Anterior cingulate cortex (tissue), 58 donors: ENCODE measurements at regions not wholly inside any gene's neighbourhood (a gene's known extent, or its start where the extent isn't known, plus 50 kb on each side); places are given as distances from the start of the nearest gene placed in this dataset.
"Not testable (repeated sequence)": the region's sequence is repeated elsewhere in the genome, so short reads cannot be mapped to it uniquely, and the experiment has no call there.

Experiments
- DNase-seq, 58 donors: peaks; one replicate each; lab custom pipeline; 2025; lab: John Stamatoyannopoulos, UW

- DNase-seq, result not testable (repeated sequence)
Observed at GRCh38 chr7:10786976-10787375, 186.7 kb upstream of the PHF14 start.

DNA sequence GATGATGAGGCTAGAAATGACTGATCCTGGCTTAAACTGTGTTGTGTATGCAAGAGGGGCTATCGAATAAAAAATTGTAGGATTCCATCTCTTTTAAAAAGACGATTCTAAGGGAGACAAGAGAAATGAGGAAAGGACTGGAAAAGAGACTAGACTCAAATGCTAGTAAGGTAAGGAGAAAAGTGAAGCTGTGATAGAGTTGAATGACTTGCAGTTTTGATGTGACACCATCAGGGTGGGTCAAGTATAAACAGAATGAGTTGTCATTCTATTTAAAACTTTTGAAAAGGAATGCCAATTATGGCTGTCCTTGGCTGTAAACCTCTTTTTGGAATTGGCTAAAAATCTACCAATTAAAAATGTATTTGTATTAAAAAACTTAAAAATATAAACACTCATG is 184.5 kb upstream of the PHF14 start:
- DNase-seq, result no peak

DNA sequence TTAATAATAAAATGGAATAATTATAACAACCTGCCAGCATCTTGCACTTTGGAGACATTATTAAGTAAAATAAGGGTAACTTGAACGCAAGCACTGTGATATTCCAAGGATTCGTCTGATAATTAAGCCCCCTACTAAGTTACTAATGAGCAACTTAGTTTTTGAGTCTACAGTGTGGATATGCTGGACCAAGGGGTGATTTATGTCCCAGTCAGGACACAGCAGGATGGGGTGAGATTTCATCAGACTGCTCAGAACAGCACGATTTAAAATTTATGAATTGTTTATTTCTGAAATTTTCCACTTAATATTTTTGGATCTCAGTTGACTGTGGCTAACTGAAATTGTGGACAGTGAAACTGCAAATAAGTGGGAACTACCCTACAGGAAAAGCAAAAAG is 182.8 kb upstream of the PHF14 start:
- no peak for DNase-seq

- no peak for DNase-seq
Observed at GRCh38 chr7:10793995-10794775, 179.5 kb upstream of the PHF14 start.

DNA sequence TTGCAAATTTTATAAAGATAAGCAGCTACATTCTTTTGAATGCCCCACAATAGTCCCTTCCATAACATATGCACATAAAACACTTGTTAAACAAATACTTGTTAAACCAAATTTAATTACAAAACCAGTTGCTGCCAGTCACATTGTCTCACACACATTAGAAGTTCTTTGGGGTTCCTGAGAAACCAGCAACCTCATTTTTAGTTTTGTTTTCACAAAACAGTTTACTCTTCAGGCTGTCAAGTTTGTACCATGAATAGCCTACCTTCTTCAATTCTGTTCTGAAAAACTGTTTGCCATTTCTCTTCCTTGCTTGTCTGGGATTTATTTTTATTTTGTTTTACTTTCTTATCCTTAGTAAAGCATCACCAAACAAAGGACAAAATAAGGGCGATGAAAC is 176.5 kb upstream of the PHF14 start:
- no peak for DNase-seq

DNA sequence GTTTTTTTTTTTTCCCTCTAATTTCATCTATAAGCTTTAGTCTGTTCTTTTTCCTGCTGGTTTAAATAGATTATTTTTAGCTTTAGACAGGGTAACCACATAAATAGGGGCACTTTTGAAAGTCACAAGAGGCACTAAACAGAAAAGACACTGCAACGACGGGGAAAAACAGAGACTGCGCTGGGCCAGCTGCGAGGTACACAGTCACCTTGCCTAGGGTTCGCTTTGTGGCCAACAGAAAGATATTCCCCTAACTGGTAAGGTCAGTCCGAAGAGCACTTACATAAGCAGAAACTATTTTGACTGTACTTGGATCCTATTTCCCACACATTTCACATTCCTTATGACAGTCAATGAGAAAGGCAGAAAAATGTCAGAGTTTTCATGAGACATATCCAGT is 175.6 kb upstream of the PHF14 start:
- DNase-seq, result no peak

DNA sequence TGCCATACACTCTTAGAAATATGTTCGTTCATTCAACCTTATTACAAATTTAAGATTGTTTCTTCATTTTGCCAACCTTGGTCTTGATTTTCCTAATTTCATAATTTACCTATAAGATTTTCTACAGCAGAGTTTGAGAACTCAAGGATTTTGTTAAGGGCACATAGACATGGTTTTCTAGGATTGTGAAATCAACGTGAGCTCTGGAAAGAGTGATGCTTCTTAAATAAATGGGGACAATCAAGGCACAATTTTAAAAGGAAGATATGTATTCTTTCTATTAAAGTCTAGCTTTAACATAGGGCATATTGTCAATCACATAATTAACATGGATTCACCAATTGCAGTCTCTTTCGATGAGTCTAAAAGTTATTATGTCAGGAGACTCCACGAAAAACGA is 174.2 kb upstream of the PHF14 start:
- no peak for DNase-seq

DNA sequence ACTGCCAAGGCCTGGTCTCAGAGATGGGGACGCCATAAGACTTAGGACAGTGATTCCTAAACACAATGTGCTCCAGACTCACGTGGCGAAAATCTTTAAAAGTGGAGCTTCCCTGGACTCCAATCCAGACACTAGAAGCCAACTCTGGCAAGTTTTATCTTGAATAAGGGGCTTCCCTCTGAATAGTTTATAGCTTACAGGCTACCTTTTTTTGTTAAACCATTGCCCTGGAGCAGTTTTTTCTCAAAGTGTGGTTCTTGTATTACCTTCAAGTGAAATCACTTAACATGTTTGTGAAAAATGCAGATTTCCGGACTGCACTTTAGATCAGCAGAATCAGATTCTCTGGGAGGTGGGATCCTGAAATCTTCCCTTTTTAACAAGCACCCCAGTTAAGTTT is 171.7 kb upstream of the PHF14 start:
- DNase-seq, result no peak

DNA sequence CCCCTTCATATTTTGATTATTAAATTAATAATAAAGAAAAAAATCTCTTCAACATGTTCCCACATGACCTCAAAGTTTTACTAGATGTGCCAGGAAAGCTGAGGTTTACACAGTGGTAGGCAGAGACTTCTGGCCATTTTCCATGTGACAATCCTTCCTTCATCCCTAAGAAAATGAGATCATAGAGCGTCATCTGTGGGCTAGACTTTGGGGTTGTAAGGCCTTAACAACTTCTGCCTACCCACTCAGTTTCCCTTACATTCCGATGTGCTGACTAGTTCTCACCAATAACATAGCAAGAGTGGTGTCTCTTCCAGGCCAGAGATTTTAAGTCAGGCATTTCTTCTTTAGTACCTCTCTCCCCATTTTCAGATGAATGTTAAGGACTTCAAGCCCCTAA is 171.1 kb upstream of the PHF14 start:
- no peak for DNase-seq

- DNase-seq, result no peak
Observed at GRCh38 chr7:10803720-10804119, 170.0 kb upstream of the PHF14 start.

- DNase-seq, result no peak
Observed at GRCh38 chr7:10804770-10805169, 168.9 kb upstream of the PHF14 start.

- DNase-seq, result no peak
Observed at GRCh38 chr7:10815546-10815945, 158.1 kb upstream of the PHF14 start.

DNA sequence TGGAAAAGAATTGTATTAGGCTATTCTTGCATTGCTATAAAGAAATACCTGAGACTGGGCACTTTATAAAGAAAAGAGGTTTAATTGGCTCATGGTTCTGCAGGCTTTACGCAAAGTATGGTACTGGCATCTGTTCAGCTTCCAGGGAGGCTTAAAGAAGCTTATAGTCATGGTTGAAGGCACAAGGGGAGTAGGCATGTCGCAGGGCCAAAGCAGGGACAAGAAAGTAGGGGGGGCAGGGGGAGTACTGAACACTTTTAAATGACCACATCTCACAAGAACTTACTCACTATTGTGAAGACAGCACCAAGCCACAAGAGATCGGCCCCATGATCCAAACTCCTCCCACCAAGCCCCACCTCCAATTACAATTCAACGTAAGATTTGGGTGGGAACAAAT is 152.5 kb upstream of the PHF14 start:
- DNase-seq, result no peak

DNA sequence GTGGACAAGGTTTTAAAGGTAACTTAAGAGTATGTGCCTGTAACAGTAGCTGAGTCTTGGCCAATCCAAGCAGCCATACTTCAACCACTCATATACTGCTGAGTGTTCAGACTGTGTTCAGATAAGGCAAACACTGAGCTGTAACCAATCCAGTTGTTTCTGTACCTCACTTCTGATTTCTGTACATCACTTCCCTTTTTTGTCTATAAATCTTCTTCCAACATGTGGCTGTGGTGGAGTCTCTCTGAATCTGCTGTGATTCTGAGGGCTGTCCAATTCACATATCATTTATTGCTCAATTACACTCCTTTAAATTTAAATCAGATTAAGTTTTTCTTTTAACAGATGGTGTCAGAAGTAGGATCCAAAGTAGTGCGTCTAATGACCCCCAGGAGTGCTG is 149.5 kb upstream of the PHF14 start:
- DNase-seq, result no peak

DNA sequence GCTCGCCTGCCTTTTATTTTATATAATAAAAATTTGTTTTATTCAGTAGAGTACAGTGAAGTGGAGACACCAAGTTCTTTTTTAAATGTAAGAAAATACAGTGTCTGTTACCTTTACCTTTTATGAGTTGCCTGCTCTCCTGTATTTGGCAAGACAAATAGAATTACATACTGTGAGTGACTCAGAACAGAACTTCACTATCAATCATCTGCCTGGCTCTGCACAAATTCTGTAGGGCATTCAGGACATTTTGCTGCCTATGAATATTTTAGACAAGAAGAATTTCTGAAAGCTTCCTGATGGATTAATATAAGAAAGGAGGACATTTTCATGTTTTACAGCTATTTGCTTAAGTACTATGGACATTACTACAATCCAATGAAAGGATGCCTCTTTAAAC is 135.4 kb upstream of the PHF14 start:
- no peak for DNase-seq

- DNase-seq, result no peak
Observed at GRCh38 chr7:10845225-10845624, 128.4 kb upstream of the PHF14 start.

DNA sequence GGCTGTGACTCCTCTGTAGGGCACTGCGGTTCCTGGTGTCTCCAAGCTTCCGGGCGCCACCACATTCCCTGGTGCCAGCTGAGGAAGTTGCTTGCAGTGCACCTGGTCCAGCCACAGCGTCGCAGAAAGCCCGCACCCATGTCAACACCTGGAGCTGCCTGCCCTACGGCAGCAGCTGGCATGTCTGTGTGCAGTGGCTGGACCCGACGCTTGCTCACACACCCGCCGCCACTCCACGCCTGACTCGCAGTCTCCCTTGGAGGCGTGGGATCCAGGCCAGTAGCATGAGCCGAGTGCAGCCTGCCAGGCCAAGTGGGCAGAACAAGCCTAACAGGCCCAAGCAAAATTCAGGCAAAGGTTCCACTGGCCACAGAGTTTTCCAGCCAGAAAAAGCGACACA is 118.1 kb upstream of the PHF14 start:
- DNase-seq, result peak in 1 of 58 donors; percentile 4

DNA sequence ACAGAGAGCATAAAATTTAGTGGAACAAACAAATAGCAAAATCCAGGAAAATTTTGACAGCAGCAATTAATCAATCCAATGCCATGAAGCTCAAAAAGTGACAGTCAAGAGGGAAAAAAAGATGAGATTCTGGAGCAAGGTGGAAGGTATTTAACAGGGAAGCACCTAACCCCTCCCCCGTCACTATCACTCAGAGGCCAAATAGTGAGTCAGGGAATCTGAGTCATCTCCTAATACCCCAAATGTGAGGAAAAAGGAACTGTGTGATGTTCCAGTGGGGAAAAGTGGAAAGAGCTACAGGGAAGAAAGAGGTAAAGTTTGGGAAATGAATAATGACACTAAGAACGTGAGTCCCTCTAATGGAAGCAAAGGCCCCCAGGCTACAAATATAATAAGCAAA is 113.2 kb upstream of the PHF14 start:
- DNase-seq, result no peak

- no peak for DNase-seq
Observed at GRCh38 chr7:10863476-10863875, 110.2 kb upstream of the PHF14 start.

DNA sequence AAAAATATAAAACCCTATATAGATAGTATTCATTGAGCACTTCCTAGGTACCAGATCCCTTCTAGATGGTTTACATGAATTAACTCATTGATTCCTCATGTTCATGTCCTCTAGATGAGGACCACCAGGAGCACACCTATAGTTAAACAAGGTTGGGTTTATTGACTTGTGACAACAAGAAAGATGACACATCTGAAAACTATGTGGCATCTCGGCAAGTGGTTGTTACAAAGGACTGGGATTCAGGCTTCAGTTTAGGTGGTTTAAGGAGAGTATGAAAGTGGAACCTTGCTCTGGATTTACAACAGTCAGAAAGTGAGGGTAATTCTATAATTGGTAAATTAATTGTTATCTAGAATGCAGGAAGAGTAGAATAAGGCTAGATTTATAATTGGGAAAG is 99.0 kb upstream of the PHF14 start:
- DNase-seq, result no peak

DNA sequence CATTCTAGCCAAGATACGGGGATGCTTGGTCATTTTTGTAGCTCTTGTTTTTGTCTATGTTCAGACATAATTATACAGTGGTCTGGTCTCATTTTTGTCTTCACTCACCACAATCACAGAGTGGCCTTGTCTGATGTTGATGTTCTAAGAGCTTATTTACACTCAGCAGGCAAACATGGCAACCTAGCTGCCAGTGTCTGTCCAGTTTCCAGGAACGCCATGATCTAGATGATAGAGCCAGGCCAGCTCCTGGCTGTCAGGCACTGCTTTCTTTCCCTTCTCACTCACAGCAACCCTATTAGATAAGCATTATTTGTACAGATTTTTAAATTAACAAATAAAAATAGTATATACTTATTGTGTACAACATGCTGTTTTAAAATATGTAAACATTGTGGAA is 98.6 kb upstream of the PHF14 start:
- DNase-seq, result no peak

DNA sequence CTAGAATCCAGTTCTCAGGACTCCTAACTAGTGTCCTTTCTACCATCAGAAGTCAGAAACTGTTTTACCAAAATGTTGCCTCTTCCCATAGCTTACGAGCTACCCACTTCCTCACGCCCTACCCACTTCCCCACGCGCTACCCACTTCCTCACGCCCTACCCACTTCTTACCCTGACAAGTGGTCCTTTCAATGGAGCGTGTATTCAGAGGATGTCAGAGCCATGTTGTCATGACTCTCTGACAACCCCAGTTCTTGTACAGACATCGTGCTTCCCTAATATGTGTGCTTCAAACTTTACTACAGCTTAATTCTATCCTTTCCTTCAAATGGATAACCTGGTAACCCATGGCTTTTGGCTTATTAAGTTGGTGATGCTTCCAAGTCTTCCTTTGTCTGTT is 84.8 kb upstream of the PHF14 start:
- no peak for DNase-seq
